Cortex of kidney (tissue), 1 donor: ENCODE measurements at regions not wholly inside any gene's neighbourhood (a gene's known extent, or its start where the extent isn't known, plus 50 kb on each side); places are given as distances from the start of the nearest gene placed in this dataset.
A peak's percentile ranks its signal among the peaks of the same experiment; 100 is the strongest.

Experiments
- DNase-seq: peaks from one replicate; lab custom pipeline; 2025; lab: John Stamatoyannopoulos, UW

GRCh38 chr6:168883410-168884049, 370.1 kb downstream of the THBS2 start:
- no peak for DNase-seq

DNA sequence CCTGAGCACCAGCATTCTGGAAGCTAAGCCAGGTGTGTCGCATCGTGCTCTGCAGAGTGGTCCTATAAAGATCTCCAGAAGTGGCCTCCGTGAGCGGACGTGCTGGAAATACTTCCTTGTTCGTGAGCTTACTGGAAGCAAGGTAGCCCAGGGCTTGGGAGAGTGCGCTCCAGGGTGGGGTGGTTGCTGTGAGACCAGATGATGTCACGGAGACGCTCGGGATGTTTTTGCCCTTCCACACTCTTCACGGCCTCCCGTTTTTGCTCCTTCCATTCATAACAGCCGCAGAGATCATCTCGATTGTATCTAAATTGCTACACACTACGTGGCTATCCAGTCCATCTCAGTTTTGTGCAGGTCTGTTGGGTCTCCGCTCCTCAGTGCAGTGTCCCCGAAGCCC, 373.4 kb downstream of the THBS2 start:
- DNase-seq = no peak

GRCh38 chr6:168877821-168878282, 375.8 kb downstream of the THBS2 start:
- no peak for DNase-seq

- DNase-seq = no peak
Observed at GRCh38 chr6:168876956-168877355, 376.7 kb downstream of the THBS2 start.

DNA sequence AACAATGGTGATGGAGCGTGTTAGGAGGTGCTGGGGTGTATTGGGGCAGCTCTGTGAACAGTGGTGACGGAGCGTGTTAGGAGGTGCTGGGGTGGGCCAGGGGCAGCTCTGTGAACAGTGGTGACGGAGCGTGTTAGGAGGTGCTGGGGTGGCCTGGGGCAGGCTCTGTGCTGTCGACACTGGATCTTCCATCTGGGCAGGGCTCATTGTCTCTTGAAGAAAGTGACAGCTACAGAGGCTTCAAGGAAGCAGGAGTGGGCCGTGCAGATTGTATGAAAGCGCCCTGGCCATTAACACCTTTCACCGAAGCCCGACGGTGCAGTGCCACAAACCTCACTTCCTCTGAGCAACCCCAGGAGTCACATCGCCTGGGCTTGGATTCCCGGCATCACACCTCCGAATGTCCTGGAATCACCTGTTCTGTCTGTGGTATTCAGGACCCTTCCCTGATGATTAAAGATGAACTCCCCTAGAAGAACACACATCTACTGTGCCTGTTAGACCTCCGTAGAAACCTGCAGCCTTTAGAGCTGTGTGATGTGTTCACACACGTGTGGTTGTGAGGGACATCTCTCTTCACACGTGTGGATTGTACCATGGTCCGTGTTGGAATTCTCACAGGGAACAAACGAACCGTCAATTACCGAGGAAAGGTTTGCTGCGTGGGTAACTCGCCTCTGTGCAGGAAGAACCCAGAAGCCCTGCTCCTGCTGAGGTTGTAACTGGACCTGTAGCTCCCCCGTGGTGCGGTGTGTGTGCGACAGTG, 377.7 kb downstream of the THBS2 start:
- no peak for DNase-seq

GRCh38 chr6:168874637-168875036, 379.0 kb downstream of the THBS2 start:
- DNase-seq = no peak

- no peak for DNase-seq
Observed at GRCh38 chr6:168873278-168874190, 380.1 kb downstream of the THBS2 start.

GRCh38 chr6:168871642-168872315, 381.9 kb downstream of the THBS2 start:
- DNase-seq = peak; percentile 18

GRCh38 chr6:168870982-168871381, 382.7 kb downstream of the THBS2 start:
- DNase-seq = no peak

DNA sequence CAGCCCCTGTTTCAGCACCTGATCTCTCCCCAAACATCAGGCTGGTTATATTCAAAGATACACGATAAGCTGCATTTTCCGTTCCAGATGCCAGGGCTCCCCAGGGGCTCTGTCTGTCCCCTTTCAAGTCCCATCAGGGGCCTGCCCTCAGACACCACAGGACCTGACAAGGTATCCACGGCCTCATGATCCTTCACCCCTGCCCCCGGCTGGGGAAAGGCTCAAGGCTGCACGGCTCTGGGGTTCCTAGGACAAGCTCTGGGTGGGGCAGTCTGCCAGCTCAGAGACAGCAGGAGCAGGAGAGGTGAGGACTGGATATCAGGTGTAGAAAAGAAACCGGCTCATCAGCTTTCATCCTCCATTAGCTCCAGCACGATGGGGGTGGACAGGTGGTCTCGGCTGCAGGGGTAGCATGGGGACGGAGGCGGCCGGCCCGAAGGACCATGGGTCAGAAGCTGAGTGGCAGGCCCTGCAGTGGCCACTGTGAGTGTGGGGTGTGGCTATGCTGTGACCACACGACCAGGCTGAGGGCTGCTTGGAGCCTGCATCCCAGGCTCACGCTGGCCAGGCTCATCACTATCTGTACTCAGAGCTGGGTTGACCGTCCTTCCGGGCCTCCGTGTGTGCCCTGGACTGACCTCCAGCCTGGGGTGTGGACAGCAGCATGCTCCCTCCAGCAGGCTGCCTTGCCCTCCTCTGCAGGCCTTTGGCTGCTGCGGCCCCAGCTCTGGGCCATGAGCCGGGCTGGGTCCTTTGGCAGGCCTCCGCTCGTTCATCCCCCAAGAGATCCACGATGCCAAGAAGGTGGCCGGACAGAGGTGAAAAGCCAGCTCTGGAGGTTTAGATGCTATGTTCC, 386.2 kb downstream of the THBS2 start:
- no peak for DNase-seq

- no peak for DNase-seq
Observed at GRCh38 chr6:168866534-168866933, 387.1 kb downstream of the THBS2 start.

DNA sequence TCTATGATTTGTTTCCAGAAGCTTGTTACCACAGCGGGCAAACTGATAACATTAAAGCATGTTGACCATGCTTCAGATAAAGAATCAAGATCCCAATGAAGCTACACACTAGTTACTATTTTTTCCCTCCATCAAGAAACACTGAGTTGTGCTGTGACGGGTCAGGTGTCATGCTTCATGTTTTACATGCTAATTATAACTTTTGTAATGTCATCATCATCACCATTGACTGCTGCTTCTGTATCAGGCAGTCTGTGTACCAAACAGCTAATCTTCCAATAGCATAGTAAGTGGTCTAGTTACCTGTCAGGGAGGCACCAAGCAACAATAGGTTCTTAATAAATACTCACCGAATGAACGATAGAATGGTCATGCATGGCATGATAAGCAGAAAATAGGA, 388.1 kb downstream of the THBS2 start:
- DNase-seq = no peak

GRCh38 chr6:168864541-168865460, 388.8 kb downstream of the THBS2 start:
- DNase-seq = no peak

DNA sequence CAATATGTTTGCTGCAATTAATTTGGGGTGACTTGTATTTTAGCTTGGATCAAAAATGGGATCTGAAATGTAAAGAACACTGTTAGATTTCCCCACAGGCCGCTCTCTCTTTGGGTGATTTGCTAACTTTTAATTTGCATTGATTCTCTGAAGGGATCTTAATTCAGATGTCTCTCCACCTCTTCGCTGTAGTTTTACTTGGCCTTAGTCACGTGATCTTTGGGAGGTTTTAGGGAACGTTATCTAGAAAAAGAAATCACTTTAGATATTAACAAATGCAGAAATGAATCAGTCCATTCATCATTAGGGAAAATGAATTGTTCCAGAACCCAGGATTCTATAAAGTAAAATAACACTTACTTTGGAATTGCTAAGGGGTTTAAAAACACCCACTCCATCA, 390.2 kb downstream of the THBS2 start:
- no peak for DNase-seq

DNA sequence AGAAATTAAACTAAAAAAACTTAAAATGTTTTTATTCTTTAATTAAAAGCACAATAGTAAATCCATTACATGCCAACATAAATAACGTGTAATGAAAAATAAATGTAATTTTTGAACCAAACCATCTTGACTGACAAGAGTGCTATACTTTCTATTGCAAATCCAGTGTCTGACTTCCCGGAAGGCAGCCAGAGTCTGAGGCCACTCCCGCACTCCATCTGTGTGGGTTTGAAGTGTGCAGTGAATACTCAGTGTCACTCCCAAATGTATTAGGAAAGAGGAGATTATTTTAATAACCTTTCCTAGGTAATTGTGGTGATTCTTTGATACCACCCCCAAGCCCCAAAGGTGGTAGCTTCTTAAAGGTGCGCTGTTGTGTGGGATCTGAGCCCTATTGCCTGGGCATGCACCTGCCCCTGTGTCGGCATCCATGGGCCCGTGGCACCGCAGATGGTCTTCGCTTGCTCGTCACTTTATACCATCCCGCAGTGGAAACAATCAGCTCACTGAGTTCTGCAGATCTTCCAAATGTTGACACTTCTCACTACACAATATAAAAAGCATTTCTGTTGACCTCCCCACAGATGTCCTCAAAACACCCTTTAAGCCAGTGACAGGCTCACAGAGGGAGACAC, 391.2 kb downstream of the THBS2 start:
- DNase-seq = no peak

- no peak for DNase-seq
Observed at GRCh38 chr6:168860987-168861386, 392.7 kb downstream of the THBS2 start.

DNA sequence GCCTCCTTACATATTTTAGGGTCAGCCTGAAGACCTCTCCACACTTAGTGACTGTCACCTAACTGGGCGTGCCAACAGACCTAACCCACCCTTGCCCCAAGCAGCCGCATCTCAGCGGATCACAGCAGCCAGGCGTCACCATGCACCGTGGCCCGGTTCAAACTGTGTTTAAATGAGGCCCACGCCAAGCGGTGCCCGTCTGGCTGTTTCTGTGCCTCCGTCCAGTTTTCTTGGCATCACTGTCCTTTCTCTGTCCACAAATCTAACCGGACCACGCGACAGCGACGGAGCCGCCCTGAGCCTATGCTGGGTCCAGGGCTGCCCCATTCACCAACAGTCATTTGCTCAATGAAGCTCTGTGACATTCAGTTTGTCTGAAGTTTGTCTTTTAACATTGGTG, 393.3 kb downstream of the THBS2 start:
- no peak for DNase-seq

GRCh38 chr6:168858926-168859325, 394.7 kb downstream of the THBS2 start:
- DNase-seq = no peak

DNA sequence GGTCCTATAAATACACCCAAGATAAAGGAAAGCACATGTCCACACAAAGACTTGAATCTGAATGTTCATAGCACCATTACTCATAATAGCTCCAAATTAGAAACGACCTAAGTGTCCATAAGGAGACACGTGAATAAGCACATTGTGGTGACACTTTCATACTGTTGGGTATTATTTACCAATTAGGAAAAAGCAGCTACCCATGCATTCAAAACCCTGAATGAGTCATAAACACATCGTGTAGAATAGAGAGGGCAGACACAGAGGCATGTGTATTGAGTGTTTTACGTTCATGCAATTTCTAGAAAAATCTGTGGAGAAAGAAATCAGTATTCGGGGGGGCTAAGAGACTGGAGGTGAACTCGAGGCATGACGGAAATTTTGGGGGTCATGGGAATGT, 396.7 kb downstream of the THBS2 start:
- no peak for DNase-seq
